ENCODE measurements at regions not wholly inside any gene's neighbourhood (a gene's known extent, or its start where the extent isn't known, plus 50 kb on each side); places are given as distances from the start of the nearest gene placed in this dataset.

DNA sequence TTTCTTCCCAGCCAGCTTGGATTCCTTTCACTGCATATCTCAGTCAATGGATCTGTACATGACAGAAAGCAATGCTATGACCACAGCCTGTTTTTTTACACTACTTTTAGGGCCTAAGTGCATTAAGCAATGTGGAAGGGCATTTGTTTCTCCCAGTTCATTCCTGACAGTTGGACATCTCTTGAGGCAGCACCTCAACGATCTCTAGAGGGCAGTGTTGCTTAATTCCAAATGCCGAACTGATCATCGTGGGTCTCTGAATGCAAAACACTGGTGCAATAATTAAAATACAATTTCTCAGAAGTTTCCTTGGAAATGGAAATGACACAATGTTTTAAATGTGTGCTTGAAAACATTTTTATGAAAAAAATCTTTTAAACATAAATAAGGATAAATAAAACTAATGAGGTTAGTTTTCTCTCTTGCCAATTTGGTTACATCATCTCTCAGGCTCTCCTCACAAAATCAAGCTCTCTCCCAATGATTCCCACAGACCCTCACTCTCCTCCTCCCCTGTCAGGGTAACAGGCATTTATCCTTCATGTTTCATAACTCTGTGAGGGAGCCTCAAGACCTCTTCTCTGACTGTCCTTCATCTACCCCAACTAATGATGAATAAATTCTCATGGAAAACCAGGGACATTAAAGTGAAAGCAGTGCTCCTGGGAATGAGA, 192.4 kb upstream of the SLC16A7 start:
- TF ChIP-seq CTCF (conservative IDR thresholded peaks at IDR 0.05; ENCODE audit: low read depth, low read length) (peak; percentile 87), EZH2 (IDR thresholded peaks at IDR 0.05; ENCODE audit: borderline replicate concordance, low read depth, low read length, poor library complexity, severe bottlenecking) (no peak)
- CTCF ChIA-PET: interaction anchor here (0.8 to 1.0 kb wide), 2 partner anchors 274 to 432 kb away, joined by 3 to 4 read pairs; no protein-coding TSS in a partner anchor
- no peaks in the 10 kb centered on the region for H3K9me3 ChIP-seq (ENCODE audit: low read depth, low read length, poor library complexity, severe bottlenecking)
- no peaks in the 10 kb centered on the region for H3K36me3 ChIP-seq (ENCODE audit: insufficient read depth, low read length, poor library complexity, severe bottlenecking)
- no peak overlapping the region for H3K27ac ChIP-seq (ENCODE audit: low read depth, low read length, poor library complexity, severe bottlenecking)
- H3K27me3 ChIP-seq (replicated peaks; ENCODE audit: insufficient read depth, low read depth, low read length, poor library complexity): no peaks in the 10 kb centered on the region
- no peak overlapping the region for H3K4me3 ChIP-seq (ENCODE audit: low read depth, low read length, poor library complexity, severe bottlenecking)
- no peaks in the 10 kb centered on the region for H3K4me1 ChIP-seq (ENCODE audit: insufficient read depth, low read length, poor library complexity, severe bottlenecking)
- no TSS peak for BruUV-seq (replicated peaks)
- DNase-seq (ENCODE audit: low spot score): peak; percentile 70
- intact Hi-C loops (cut with micrococcal nuclease; ENCODE audit: unreplicated experiment): no loop called here
- POLR2A ChIA-PET (ENCODE audit: low non-redundant PET): no interaction called here

DNA sequence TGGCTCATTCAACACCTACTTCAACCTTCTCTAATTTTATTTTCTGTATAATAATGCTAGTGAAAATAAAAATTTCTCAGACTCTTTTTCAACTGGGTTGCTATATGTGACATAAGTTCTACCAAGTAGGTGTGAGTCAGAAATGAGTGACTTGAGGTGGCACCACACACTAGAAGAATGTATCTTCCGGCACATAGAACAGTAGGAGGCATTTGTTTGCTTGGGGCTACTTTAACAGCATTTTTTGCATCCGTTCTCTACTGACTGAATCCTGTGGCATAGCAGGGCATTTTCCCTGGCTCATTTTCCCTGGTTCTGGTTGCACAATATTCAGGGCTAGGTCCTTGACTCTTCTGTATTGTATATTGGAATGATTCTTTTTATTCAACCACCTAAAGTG, 194.0 kb upstream of the SLC16A7 start:
- no peaks in the 10 kb centered on the region for H3K27me3 ChIP-seq (replicated peaks; ENCODE audit: insufficient read depth, low read depth, low read length, poor library complexity)
- intact Hi-C loops (cut with micrococcal nuclease; ENCODE audit: unreplicated experiment): no loop called here
- no peak for TF ChIP-seq CTCF (conservative IDR thresholded peaks at IDR 0.05; ENCODE audit: low read depth, low read length)
- no peak for TF ChIP-seq EZH2 (IDR thresholded peaks at IDR 0.05; ENCODE audit: borderline replicate concordance, low read depth, low read length, poor library complexity, severe bottlenecking)
- DNase-seq (ENCODE audit: low spot score): no peak
- no peaks in the 10 kb centered on the region for H3K36me3 ChIP-seq (ENCODE audit: insufficient read depth, low read length, poor library complexity, severe bottlenecking)
- H3K4me3 ChIP-seq (ENCODE audit: low read depth, low read length, poor library complexity, severe bottlenecking): no peak overlapping the region
- H3K4me1 ChIP-seq (ENCODE audit: insufficient read depth, low read length, poor library complexity, severe bottlenecking): no peaks in the 10 kb centered on the region
- ChIA-PET POLR2A (ENCODE audit: low non-redundant PET) (no interaction called here), CTCF (no interaction called here)
- no peaks in the 10 kb centered on the region for H3K9me3 ChIP-seq (ENCODE audit: low read depth, low read length, poor library complexity, severe bottlenecking)
- no TSS peak for BruUV-seq (replicated peaks)
- H3K27ac ChIP-seq (ENCODE audit: low read depth, low read length, poor library complexity, severe bottlenecking): no peak overlapping the region

- BruUV-seq (replicated peaks): no TSS peak
- H3K4me3 ChIP-seq (ENCODE audit: low read depth, low read length, poor library complexity, severe bottlenecking): no peak overlapping the region
- H3K36me3 ChIP-seq (ENCODE audit: insufficient read depth, low read length, poor library complexity, severe bottlenecking): no peaks in the 10 kb centered on the region
- no peak for DNase-seq (ENCODE audit: low spot score)
- intact Hi-C loops (cut with micrococcal nuclease; ENCODE audit: unreplicated experiment): no loop called here
- no peaks in the 10 kb centered on the region for H3K27me3 ChIP-seq (replicated peaks; ENCODE audit: insufficient read depth, low read depth, low read length, poor library complexity)
- H3K9me3 ChIP-seq (ENCODE audit: low read depth, low read length, poor library complexity, severe bottlenecking): no peaks in the 10 kb centered on the region
- ChIA-PET POLR2A (ENCODE audit: low non-redundant PET) (no interaction called here), CTCF (no interaction called here)
- TF ChIP-seq CTCF (conservative IDR thresholded peaks at IDR 0.05; ENCODE audit: low read depth, low read length): no peak
- no peak for TF ChIP-seq EZH2 (IDR thresholded peaks at IDR 0.05; ENCODE audit: borderline replicate concordance, low read depth, low read length, poor library complexity, severe bottlenecking)
- H3K27ac ChIP-seq (ENCODE audit: low read depth, low read length, poor library complexity, severe bottlenecking): no peak overlapping the region
- H3K4me1 ChIP-seq (ENCODE audit: insufficient read depth, low read length, poor library complexity, severe bottlenecking): no peaks in the 10 kb centered on the region
Measured at GRCh38 chr12:59398164-59398563, 197.7 kb upstream of the SLC16A7 start.
